Hippocampal formation (tissue), 2 donors: ENCODE measurements at regions not wholly inside any gene's neighbourhood (a gene's known extent, or its start where the extent isn't known, plus 50 kb on each side); places are given as distances from the start of the nearest gene placed in this dataset.
"Not testable (repeated sequence)": the region's sequence is repeated elsewhere in the genome, so short reads cannot be mapped to it uniquely, and the experiment has no call there.

Experiments
- DNase-seq, 2 donors: peaks; one replicate each; lab custom pipeline; 2025; lab: John Stamatoyannopoulos, UW

- no peak for DNase-seq
These were observed 115.0 kb upstream of the USP25 start for GRCh38 chr21:15614766-15615165.

GRCh38 chr21:15616864-15617574 is 112.8 kb upstream of the USP25 start:
- peak in 1 of 2 donors; percentile 20 for DNase-seq

GRCh38 chr21:15617964-15618363 is 111.8 kb upstream of the USP25 start:
- DNase-seq: no peak

DNA sequence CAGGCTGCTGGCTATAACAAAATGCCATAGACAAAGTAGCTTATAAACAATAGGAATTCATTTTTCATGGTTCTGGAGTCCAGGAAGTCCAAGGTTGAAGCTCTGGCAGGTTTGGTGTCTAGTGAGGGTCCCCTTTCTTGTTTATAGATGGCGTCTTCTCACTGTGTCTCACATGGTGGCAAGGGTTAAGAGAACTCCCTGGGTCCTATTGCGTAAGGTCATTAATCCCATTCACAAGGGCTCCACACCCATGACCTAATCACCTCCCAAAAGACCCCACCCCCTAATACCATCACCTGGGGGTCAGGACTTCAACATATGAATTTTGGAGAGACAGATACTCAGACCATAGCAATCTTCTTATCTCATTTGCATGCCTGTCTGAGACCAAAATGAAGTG is 108.9 kb upstream of the USP25 start:
- no peak for DNase-seq

DNA sequence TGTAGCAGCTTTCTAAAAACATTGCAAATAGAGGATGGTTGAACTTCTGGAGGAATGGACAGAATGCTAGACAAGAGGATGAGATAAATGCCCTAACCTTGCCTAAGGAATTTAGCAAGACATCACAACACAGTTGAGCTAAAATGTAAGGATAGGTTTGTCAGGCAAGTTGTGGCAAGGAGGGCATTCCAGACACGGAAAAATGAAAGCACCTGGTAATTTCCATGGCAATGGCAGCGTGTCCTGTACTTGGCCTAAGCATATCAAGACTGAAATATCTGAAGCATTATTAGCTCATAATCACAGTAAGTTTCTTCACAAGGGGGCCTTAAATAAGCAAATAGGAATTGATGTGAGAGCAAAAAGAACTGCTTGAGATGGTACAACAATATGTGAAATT is 105.1 kb upstream of the USP25 start:
- DNase-seq: no peak

- no peak for DNase-seq
These were observed 104.4 kb upstream of the USP25 start for GRCh38 chr21:15625363-15625762.

DNA sequence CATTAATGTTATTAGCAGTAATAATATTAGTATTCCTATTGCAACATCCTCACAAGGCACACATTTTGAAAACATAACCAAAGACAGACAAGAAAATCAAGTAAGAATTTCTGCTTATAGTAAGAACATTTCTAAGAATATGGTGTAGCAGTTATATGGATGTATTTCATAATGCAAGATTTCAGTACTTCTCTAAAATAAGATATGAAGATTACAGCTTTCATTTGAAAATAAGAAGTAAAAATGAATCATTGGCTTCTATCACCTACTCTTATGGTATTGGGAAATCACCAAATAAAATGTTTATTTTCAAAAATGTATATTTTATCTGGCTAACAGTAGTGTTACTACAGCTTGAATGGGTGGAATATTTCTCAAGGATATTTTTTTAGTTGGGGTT is 103.8 kb upstream of the USP25 start:
- no peak for DNase-seq

- DNase-seq: no peak
These were observed 102.8 kb upstream of the USP25 start for GRCh38 chr21:15627011-15627410.

DNA sequence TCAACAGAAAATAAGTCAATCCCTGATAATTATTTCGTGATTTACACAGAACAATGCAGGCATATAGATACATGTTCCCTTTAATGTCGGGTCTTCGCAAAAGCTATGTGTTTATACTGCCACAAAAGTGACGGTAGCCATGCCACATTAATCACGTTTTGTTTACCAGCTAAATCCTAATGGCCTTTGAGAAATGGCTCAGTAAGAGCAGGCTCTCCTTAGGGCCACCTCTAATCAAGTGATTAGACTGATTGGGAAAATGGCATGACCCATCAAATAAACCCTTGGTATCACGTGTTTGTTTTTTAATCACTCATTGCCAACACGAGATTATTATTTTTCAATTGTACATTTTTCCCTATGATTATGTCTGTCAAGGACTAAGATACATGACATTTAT is 102.0 kb upstream of the USP25 start:
- no peak for DNase-seq

GRCh38 chr21:15631342-15631741 is 98.4 kb upstream of the USP25 start:
- DNase-seq: no peak

GRCh38 chr21:15634541-15634940 is 95.2 kb upstream of the USP25 start:
- DNase-seq: not testable (repeated sequence)

DNA sequence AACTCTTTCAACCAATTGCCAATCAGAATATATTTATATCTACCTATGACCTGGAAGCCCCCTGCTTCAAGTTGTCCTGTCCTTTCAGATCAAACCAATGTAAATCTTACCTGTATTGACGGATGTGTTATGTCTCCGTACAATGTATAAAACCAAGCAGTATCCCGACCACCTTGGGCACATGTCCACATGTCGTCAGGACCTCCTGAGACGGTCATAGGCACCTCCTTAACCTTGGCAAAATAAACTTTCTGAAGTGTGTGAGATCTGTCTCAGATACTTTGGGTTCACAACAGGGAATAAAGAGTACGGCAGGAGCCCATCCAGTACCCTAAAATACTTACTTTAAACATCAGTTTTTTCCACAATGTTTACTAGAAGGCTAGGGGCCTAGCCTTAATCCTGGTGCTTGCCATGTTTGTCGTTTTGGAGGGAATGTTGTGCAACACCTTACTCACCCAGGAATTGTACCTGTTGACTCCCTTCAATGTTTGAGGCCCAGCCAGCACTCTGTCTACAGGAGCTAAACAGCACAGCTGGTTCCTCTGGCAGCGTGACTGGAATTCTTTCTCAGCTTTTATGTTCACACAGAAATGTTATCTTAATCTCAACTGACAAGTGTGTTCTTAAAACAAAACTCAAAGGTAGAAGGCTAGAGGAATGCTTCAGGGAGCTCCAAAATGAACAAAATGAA is 90.8 kb upstream of the USP25 start:
- no peak for DNase-seq

DNA sequence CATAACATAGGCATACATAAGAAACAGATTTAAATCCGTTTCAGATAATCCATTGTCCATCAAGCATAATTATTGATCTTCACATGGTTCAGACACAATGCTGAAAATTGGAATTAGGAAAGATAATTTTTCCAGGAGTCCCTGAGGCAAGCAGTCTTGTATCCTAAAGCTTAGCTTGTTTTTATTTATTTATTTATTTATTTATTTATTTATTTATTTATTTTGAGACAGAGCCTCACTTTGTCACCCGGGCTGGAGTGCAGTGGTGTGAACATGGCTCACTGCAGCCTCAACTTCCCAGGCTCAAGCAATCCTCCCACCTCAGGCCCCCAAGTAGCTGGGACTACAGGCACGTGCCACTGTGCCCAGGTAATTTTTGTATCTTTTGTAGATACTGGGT is 89.7 kb upstream of the USP25 start:
- not testable (repeated sequence) for DNase-seq

- no peak for DNase-seq
These were observed 85.3 kb upstream of the USP25 start for GRCh38 chr21:15644489-15644888.

GRCh38 chr21:15645830-15646229 is 84.0 kb upstream of the USP25 start:
- DNase-seq: no peak

GRCh38 chr21:15650735-15651134 is 79.0 kb upstream of the USP25 start:
- DNase-seq: peak in 1 of 2 donors; percentile 12

- DNase-seq: no peak
These were observed 78.6 kb upstream of the USP25 start for GRCh38 chr21:15651172-15651571.

GRCh38 chr21:15653710-15654109 is 76.1 kb upstream of the USP25 start:
- DNase-seq: no peak

GRCh38 chr21:15654171-15654570 is 75.6 kb upstream of the USP25 start:
- no peak for DNase-seq

DNA sequence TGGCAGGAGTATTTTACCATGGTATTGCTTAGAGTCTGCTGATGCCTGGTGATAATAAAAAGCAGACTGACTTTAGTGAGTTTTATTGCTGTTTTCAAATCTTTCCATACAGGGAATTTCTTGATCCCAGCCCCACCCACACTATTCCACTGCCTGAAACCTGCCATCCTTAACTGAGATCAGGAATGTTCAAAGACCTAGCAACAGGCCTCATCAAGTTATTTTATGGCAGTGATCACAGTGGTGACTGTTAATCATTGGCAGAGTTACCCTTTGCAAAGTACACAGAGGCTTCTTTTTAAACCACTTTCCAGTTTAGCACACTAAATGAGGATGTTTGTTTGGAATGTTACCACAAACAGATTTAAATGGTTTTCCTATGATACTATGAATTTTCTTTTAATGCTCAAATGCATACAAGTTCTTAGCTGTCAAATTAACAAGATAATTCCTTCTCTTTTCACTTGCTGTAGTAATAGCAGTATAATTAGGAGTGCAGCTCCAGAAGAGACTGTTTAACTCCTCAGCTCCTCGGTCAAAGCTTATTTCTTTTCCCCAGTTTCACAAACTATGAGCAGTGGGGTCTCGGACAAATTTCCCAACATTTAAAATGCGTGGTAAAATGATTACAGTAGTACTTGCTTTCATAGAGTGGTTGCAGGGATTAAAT is 69.9 kb upstream of the USP25 start:
- no peak for DNase-seq

DNA sequence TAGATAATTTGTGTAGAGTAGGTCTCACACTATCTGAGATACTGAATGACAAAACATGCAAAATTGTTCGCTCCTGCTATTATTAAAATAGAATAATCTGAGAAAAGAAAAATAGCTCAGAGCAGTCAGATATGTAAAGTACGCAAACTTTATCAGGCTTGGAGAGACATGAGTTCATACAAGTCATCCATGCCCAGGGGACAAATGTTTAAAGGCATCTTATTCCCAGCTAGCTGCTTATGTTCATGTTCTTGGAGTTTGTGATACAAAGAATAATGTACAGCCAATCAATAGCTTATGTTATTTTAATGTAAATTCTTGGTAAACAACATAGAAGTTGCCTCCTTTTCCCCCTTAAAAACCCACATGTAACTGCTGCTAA is 69.4 kb upstream of the USP25 start:
- no peak for DNase-seq

- no peak for DNase-seq
These were observed 62.8 kb upstream of the USP25 start for GRCh38 chr21:15667010-15667409.

- no peak for DNase-seq
These were observed 62.0 kb upstream of the USP25 start for GRCh38 chr21:15667819-15668218.
